OCI-LY3 (cell line): ENCODE measurements at regions not wholly inside any gene's neighbourhood (a gene's known extent, or its start where the extent isn't known, plus 50 kb on each side); places are given as distances from the start of the nearest gene placed in this dataset.

Experiments used
- H2AFZ ChIP-seq: fragments of 200-600, 300-600 bp; shearing (Covaris generic); 2 replicates; pipeline ENCODE4 v1.6.0; 2014; ENCODE audit warnings: antibody characterized with exemption, low read depth, low read length
- H3K27ac ChIP-seq: fragments of 200-600, 300-600 bp; sonication (generic); 2 replicates; pipeline ENCODE4 v1.5.1; 2014; ENCODE audit warnings: mild to moderate bottlenecking, low read length, moderate library complexity, mixed read lengths
- H3K27me3 ChIP-seq: fragments of 200-600, 300-600 bp; sonication (generic); 2 replicates; pipeline ENCODE4 v1.6.1; 2014; ENCODE audit warnings: low read depth, low read length, mixed read lengths
- H3K36me3 ChIP-seq: fragments of 200-600, 300-600 bp; sonication (generic); replicated peaks from 2 replicates; pipeline ENCODE3; 2014; ENCODE audit warnings: low read depth, low read length, mixed read lengths
- H3K4me1 ChIP-seq: fragments of 300-600, 200-600 bp; sonication (generic); 2 replicates; pipeline ENCODE4 v1.6.1; 2014; ENCODE audit warnings: low read length, mixed read lengths
- H3K4me2 ChIP-seq: fragments of 200-600, 300-600 bp; sonication (generic); 2 replicates; pipeline ENCODE4 v1.6.1; 2014; ENCODE audit warnings: low read length, mixed read lengths
- H3K4me3 ChIP-seq: fragments of 300-600, 200-600 bp; sonication (generic); 2 replicates; pipeline ENCODE4 v1.5.1; 2014; ENCODE audit warnings: antibody characterized with exemption, mild to moderate bottlenecking, low read length, moderate library complexity
- H3K79me2 ChIP-seq: fragments of 300-600, 200-600 bp; shearing (Covaris generic); 2 replicates; pipeline ENCODE4 v1.6.1; 2014; ENCODE audit warnings: mild to moderate bottlenecking, low read length, mixed read lengths
- H3K9ac ChIP-seq: fragments of 300-600, 200-600 bp; shearing (Covaris generic); 2 replicates; pipeline ENCODE4 v1.6.0; 2014; ENCODE audit warnings: mild to moderate bottlenecking, low read length, moderate library complexity
- H3K9me3 ChIP-seq: fragments of 200-600, 300-600 bp; shearing (Covaris generic); 2 replicates; pipeline ENCODE4 v1.6.1; 2014; ENCODE audit warnings: low read length, mixed read lengths; ENCODE audit not compliant: insufficient read depth
- H4K20me1 ChIP-seq: fragments of 200-600, 300-600 bp; sonication (generic); 2 replicates; pipeline ENCODE4 v1.6.1; 2016; ENCODE audit warnings: low read length, mixed read lengths; ENCODE audit not compliant: insufficient read depth
- EZH2phosphoT487 ChIP-seq: fragments of 200-600 bp; shearing (Covaris generic); IDR thresholded peaks from 2 replicates; pipeline ENCODE4 v1.6.1; 2018; ENCODE audit warnings: antibody characterized with exemption, mixed run types, low read depth
- TF ChIP-seq, protein P1 (sequence below): fragments of 200-600, 300-600 bp; sonication (generic); IDR thresholded peaks from 2 replicates; pipeline ENCODE4 v1.5.1; 2014; ENCODE audit warnings: antibody characterized with exemption, low read length, low read depth

- Histone ChIP-seq H3K36me3 (no peaks in the 10 kb centered on the region), H3K27me3 (no peaks in the 10 kb centered on the region), H3K4me3 (no peak overlapping the region), H3K9ac (no peak overlapping the region), H4K20me1 (no peaks in the 10 kb centered on the region), H3K79me2 (no peaks in the 10 kb centered on the region), H3K9me3 (no peaks in the 10 kb centered on the region), H3K27ac (no peak overlapping the region), H2AFZ (no peak overlapping the region), H3K4me2 (no peak overlapping the region), H3K4me1 (no peaks in the 10 kb centered on the region)
- TF ChIP-seq EZH2phosphoT487, result no peak
- TF ChIP-seq, protein P1, sequence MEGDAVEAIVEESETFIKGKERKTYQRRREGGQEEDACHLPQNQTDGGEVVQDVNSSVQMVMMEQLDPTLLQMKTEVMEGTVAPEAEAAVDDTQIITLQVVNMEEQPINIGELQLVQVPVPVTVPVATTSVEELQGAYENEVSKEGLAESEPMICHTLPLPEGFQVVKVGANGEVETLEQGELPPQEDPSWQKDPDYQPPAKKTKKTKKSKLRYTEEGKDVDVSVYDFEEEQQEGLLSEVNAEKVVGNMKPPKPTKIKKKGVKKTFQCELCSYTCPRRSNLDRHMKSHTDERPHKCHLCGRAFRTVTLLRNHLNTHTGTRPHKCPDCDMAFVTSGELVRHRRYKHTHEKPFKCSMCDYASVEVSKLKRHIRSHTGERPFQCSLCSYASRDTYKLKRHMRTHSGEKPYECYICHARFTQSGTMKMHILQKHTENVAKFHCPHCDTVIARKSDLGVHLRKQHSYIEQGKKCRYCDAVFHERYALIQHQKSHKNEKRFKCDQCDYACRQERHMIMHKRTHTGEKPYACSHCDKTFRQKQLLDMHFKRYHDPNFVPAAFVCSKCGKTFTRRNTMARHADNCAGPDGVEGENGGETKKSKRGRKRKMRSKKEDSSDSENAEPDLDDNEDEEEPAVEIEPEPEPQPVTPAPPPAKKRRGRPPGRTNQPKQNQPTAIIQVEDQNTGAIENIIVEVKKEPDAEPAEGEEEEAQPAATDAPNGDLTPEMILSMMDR, result no peak
These were observed 374.9 kb downstream of the GJA1 start for GRCh38 chr6:121810158-121811032.

DNA sequence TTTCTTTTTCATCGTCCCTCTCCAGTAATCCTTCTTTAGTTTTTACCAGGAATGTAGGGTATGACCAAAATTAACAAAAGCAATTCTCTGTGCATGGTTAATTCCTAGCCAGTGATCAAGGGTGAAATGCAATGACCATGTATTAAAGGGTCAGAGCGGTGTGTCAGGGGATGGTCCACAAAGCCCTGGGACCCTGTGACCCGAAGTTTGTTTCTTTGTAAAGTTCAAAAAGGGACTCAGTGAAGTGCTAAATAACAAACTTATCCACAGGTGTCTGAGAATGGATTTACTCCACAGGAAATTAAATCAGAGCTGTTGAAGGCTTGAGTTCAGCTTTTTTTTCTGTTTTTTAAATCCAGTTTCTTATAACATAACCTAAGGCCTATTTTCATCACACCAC lies 375.7 kb downstream of the GJA1 start:
- Histone ChIP-seq H3K4me1 (no peaks in the 10 kb centered on the region), H3K36me3 (no peaks in the 10 kb centered on the region), H3K27ac (no peak overlapping the region), H4K20me1 (no peaks in the 10 kb centered on the region), H3K4me3 (no peak overlapping the region), H3K9ac (no peak overlapping the region), H3K79me2 (no peaks in the 10 kb centered on the region), H2AFZ (no peak overlapping the region), H3K9me3 (no peaks in the 10 kb centered on the region), H3K27me3 (no peaks in the 10 kb centered on the region), H3K4me2 (no peak overlapping the region)
- TF ChIP-seq, protein P1, result no peak
- TF ChIP-seq EZH2phosphoT487, result no peak

GRCh38 chr6:121816361-121816760 lies 380.9 kb downstream of the GJA1 start:
- TF ChIP-seq EZH2phosphoT487, result no peak
- TF ChIP-seq, protein P1, result no peak
- Histone ChIP-seq H2AFZ (no peak overlapping the region), H3K9ac (no peak overlapping the region), H3K4me2 (no peak overlapping the region), H3K4me3 (no peak overlapping the region), H4K20me1 (no peaks in the 10 kb centered on the region), H3K36me3 (no peaks in the 10 kb centered on the region), H3K4me1 (no peaks in the 10 kb centered on the region), H3K9me3 (no peaks in the 10 kb centered on the region), H3K27ac (no peak overlapping the region), H3K79me2 (no peaks in the 10 kb centered on the region), H3K27me3 (no peaks in the 10 kb centered on the region)

GRCh38 chr6:121816906-121817540 lies 381.6 kb downstream of the GJA1 start:
- no peaks in the 10 kb centered on the region for H3K4me1 ChIP-seq
- no peaks in the 10 kb centered on the region for H3K9me3 ChIP-seq
- no peaks in the 10 kb centered on the region for H3K36me3 ChIP-seq
- H3K79me2 ChIP-seq, result no peaks in the 10 kb centered on the region
- no peak overlapping the region for H2AFZ ChIP-seq
- no peak overlapping the region for H3K27ac ChIP-seq
- no peak overlapping the region for H3K4me3 ChIP-seq
- H3K4me2 ChIP-seq, result no peak overlapping the region
- H3K27me3 ChIP-seq, result no peaks in the 10 kb centered on the region
- TF ChIP-seq, protein P1, result no peak
- H4K20me1 ChIP-seq, result no peaks in the 10 kb centered on the region
- no peak overlapping the region for H3K9ac ChIP-seq
